RWPE1 (cell line): ENCODE measurements at regions not wholly inside any gene's neighbourhood (a gene's known extent, or its start where the extent isn't known, plus 50 kb on each side); places are given as distances from the start of the nearest gene placed in this dataset.

Experiments used
- CTCF ChIA-PET: fragments of 350-600 bp; sonication (Branson Sonifier 250); formaldehyde crosslinking; extraction: SDS; loops from one replicate; lab custom pipeline; 2021; lab: Yijun Ruan, JAX
- POLR2A ChIA-PET: fragments of 400-600 bp; formaldehyde crosslinking; extraction: SDS; loops from one replicate; lab custom pipeline; 2020; ENCODE audit warnings: antibody characterized with exemption; ENCODE audit not compliant: low non-redundant PET; lab: Yijun Ruan, JAX
- DNase-seq: peaks from one replicate; pipeline ENCODE4 v3.0.0; 2012; ENCODE audit warnings: low spot score
- H3K27ac ChIP-seq: fragments of 450-650 bp; 2 replicates; pipeline ENCODE4 v1.5.1; 2017
- CTCF ChIP-seq: fragments of 450-650 bp; conservative IDR thresholded peaks from 2 replicates; pipeline ENCODE4 v1.5.1; 2017; ENCODE audit warnings: low read depth, mild to moderate bottlenecking

GRCh38 chr1:106978477-106979322 is 77.8 kb upstream of the PRMT6 start:
- TF ChIP-seq CTCF = no peak
- peak; percentile 4 for DNase-seq
- ChIA-PET CTCF (no interaction called here), POLR2A (no interaction called here)
- no peak overlapping the region for H3K27ac ChIP-seq

- TF ChIP-seq CTCF = no peak
- CTCF ChIA-PET = no interaction called here
- POLR2A ChIA-PET = no interaction called here
- no peak for DNase-seq
- no peak overlapping the region for H3K27ac ChIP-seq
These were observed 77.1 kb upstream of the PRMT6 start for GRCh38 chr1:106979371-106979770.

GRCh38 chr1:106980121-106980520 is 76.4 kb upstream of the PRMT6 start:
- ChIA-PET CTCF (interaction anchor here (0.6 kb wide), 1 partner anchor 516 kb away, joined by 3 read pairs; no protein-coding TSS in a partner anchor), POLR2A (no interaction called here)
- DNase-seq = no peak
- no peak for TF ChIP-seq CTCF
- no peak overlapping the region for H3K27ac ChIP-seq

GRCh38 chr1:106984801-106985200 is 71.7 kb upstream of the PRMT6 start:
- no peak for DNase-seq
- TF ChIP-seq CTCF = no peak
- ChIA-PET POLR2A (no interaction called here), CTCF (no interaction called here)
- no peak overlapping the region for H3K27ac ChIP-seq

GRCh38 chr1:106986603-106987002 is 69.9 kb upstream of the PRMT6 start:
- ChIA-PET POLR2A (no interaction called here), CTCF (no interaction called here)
- DNase-seq = no peak
- TF ChIP-seq CTCF = no peak
- no peak overlapping the region for H3K27ac ChIP-seq

- POLR2A ChIA-PET = no interaction called here
- TF ChIP-seq CTCF = no peak
- no peak for DNase-seq
- no peak overlapping the region for H3K27ac ChIP-seq
- CTCF ChIA-PET = no interaction called here
These were observed 60.5 kb upstream of the PRMT6 start for GRCh38 chr1:106995970-106996369.
